ENCODE measurements at regions not wholly inside any gene's neighbourhood (a gene's known extent, or its start where the extent isn't known, plus 50 kb on each side); places are given as distances from the start of the nearest gene placed in this dataset.

DNA sequence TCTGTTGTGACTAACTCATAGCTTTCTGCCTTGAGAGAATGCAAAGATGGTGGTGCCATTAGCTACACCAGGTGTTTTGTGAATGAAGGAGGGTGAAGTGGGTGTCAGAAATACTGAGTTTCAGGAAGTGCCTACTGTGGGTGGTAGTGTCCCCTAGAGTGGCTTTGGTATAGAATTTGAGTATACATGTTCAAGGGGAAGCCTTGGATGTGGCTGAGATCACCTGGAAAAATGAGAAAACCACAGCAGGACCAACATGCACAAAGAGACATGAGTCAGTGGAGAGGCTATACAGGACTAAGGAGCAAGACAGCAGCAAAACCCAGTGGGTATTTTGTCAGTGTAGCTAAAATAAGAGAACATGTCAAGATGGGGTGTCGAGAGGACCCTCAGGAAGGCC, 204.3 kb upstream of the TBL1X start:
- no peak for TF ChIP-seq CTCF (IDR thresholded peaks at IDR 0.05)
- TF ChIP-seq EZH2 (IDR thresholded peaks at IDR 0.05), result no peak

Data from neural progenitor cell (in vitro differentiated cells).